ENCODE measurements at regions not wholly inside any gene's neighbourhood (a gene's known extent, or its start where the extent isn't known, plus 50 kb on each side); places are given as distances from the start of the nearest gene placed in this dataset.
A peak's percentile ranks its signal among the peaks of the same experiment; 100 is the strongest.

GRCh38 chr18:45548614-45549013, 66.7 kb upstream of the SLC14A2 start:
- TF ChIP-seq CTCF (IDR thresholded peaks at IDR 0.05; ENCODE audit: unreplicated experiment), result no peak
- peaks cover 4% of the 10 kb centered on the region for H3K4me1 Mint-ChIP-seq
- H3K27me3 Mint-ChIP-seq (ENCODE audit: low read depth), result no peaks in the 10 kb centered on the region
- no peak overlapping the region for H3K27ac Mint-ChIP-seq
- no peaks in the 10 kb centered on the region for H3K36me3 Mint-ChIP-seq
- H3K9me3 Mint-ChIP-seq, result no peaks in the 10 kb centered on the region
- no peak overlapping the region for H3K4me3 Mint-ChIP-seq
- DNase-seq (ENCODE audit: low spot score in 2 of 2, unreplicated experiment in 2 of 2), result no peak

- no peak for TF ChIP-seq CTCF (IDR thresholded peaks at IDR 0.05; ENCODE audit: unreplicated experiment)
- H3K27me3 Mint-ChIP-seq (ENCODE audit: low read depth), result no peaks in the 10 kb centered on the region
- H3K36me3 Mint-ChIP-seq, result no peaks in the 10 kb centered on the region
- no peak overlapping the region for H3K4me3 Mint-ChIP-seq
- peaks cover 10% of the 10 kb centered on the region for H3K4me1 Mint-ChIP-seq
- H3K27ac Mint-ChIP-seq, result no peak overlapping the region
- DNase-seq (ENCODE audit: low spot score in 2 of 2, unreplicated experiment in 2 of 2), result no peak
- H3K9me3 Mint-ChIP-seq, result no peaks in the 10 kb centered on the region
Observed at GRCh38 chr18:45549290-45549689, 66.0 kb upstream of the SLC14A2 start.

GRCh38 chr18:45551142-45551815, 64.0 kb upstream of the SLC14A2 start:
- H3K36me3 Mint-ChIP-seq, result no peaks in the 10 kb centered on the region
- no peak for DNase-seq (ENCODE audit: low spot score in 2 of 2, unreplicated experiment in 2 of 2)
- H3K4me1 Mint-ChIP-seq, result peaks cover 13% of the 10 kb centered on the region
- no peak overlapping the region for H3K4me3 Mint-ChIP-seq
- H3K27ac Mint-ChIP-seq, result no peak overlapping the region
- no peak for TF ChIP-seq CTCF (IDR thresholded peaks at IDR 0.05; ENCODE audit: unreplicated experiment)
- no peaks in the 10 kb centered on the region for H3K27me3 Mint-ChIP-seq (ENCODE audit: low read depth)
- no peaks in the 10 kb centered on the region for H3K9me3 Mint-ChIP-seq

- peak overlapping the region; percentile 70 for H3K27ac Mint-ChIP-seq
- H3K36me3 Mint-ChIP-seq, result no peaks in the 10 kb centered on the region
- no peak overlapping the region for H3K4me3 Mint-ChIP-seq
- H3K4me1 Mint-ChIP-seq, result peaks cover 13% of the 10 kb centered on the region
- H3K27me3 Mint-ChIP-seq (ENCODE audit: low read depth), result no peaks in the 10 kb centered on the region
- H3K9me3 Mint-ChIP-seq, result no peaks in the 10 kb centered on the region
- no peak for DNase-seq (ENCODE audit: low spot score in 2 of 2, unreplicated experiment in 2 of 2)
- no peak for TF ChIP-seq CTCF (IDR thresholded peaks at IDR 0.05; ENCODE audit: unreplicated experiment)
Observed at GRCh38 chr18:45553723-45554388, 61.4 kb upstream of the SLC14A2 start.

GRCh38 chr18:45554389-45554737, 60.9 kb upstream of the SLC14A2 start:
- Mint-ChIP-seq H3K36me3 (no peaks in the 10 kb centered on the region), H3K27me3 (ENCODE audit: low read depth) (no peaks in the 10 kb centered on the region), H3K27ac (peak overlapping the region; percentile 70), H3K4me1 (peaks cover 9% of the 10 kb centered on the region), H3K9me3 (peaks cover 4% of the 10 kb centered on the region), H3K4me3 (no peak overlapping the region)
- no peak for DNase-seq (ENCODE audit: low spot score in 2 of 2, unreplicated experiment in 2 of 2)
- no peak for TF ChIP-seq CTCF (IDR thresholded peaks at IDR 0.05; ENCODE audit: unreplicated experiment)

Data from mesothelial cell of epicardium (in vitro differentiated cells).